Upper lobe of left lung (tissue), 4 donors: ENCODE measurements at regions not wholly inside any gene's neighbourhood (a gene's known extent, or its start where the extent isn't known, plus 50 kb on each side); places are given as distances from the start of the nearest gene placed in this dataset.

Experiments used
- POLR2A ChIP-seq, 4 donors: fragments of 450-650 bp; IDR thresholded peaks; one replicate each; pipeline ENCODE4 v1.5.1; 2016 to 2017; ENCODE audit warnings: antibody characterized with exemption in 4 of 4, mild to moderate bottlenecking in 2 of 4
- POLR2AphosphoS5 ChIP-seq, 2 donors: sonication (generic); formaldehyde crosslinking; IDR thresholded peaks; one replicate each; pipeline ENCODE4 v1.5.1; 2017; ENCODE audit warnings: antibody characterized with exemption in 2 of 2
- TF ChIP-seq, protein P1 (sequence below), 6 experiments: fragments of 450-650 bp in 4 of 6; fragments of 200-600 bp in 2 of 6; sonication (generic) in 2 of 6; IDR thresholded peaks; one replicate each; pipeline ENCODE4 v1.5.1; 2016 to 2019; ENCODE audit warnings: antibody characterized with exemption in 6 of 6

DNA sequence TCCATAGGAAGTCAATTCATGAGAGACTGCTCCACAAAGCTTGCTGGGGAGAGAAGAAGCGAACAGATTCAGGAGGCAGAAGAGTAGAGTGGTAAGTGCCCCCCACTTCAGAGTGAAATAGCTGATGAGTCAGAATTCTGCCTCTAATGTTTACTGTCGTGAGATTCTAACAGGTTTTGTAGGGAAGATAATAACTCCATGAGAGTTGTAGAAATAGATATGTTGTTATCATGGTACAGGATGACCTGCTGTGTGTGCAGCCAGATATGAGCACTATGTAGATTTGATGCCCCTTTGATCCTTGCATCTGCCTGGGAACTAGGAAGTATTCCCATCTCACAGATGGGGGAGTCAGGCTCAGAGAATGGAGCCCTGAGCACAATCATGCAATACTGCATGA, 502.4 kb upstream of the CDH11 start:
- TF ChIP-seq, protein P1, sequence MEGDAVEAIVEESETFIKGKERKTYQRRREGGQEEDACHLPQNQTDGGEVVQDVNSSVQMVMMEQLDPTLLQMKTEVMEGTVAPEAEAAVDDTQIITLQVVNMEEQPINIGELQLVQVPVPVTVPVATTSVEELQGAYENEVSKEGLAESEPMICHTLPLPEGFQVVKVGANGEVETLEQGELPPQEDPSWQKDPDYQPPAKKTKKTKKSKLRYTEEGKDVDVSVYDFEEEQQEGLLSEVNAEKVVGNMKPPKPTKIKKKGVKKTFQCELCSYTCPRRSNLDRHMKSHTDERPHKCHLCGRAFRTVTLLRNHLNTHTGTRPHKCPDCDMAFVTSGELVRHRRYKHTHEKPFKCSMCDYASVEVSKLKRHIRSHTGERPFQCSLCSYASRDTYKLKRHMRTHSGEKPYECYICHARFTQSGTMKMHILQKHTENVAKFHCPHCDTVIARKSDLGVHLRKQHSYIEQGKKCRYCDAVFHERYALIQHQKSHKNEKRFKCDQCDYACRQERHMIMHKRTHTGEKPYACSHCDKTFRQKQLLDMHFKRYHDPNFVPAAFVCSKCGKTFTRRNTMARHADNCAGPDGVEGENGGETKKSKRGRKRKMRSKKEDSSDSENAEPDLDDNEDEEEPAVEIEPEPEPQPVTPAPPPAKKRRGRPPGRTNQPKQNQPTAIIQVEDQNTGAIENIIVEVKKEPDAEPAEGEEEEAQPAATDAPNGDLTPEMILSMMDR (IDR thresholded peaks at IDR 0.05) = no peak
- TF ChIP-seq POLR2A (IDR thresholded peaks at IDR 0.05) (no peak), POLR2AphosphoS5 (IDR thresholded peaks at IDR 0.05) (no peak)
